Progenitor cell of endocrine pancreas (in vitro differentiated cells): ENCODE measurements at regions not wholly inside any gene's neighbourhood (a gene's known extent, or its start where the extent isn't known, plus 50 kb on each side); places are given as distances from the start of the nearest gene placed in this dataset.

Source experiments
- DNase-seq: peaks from one replicate; pipeline ENCODE4 v3.0.0; 2021; ENCODE audit warnings: low spot score; ENCODE audit not compliant: unreplicated experiment
- H3K27ac Mint-ChIP-seq: 2 replicates; pipeline ENCODE4 v1.8.0; 2021; ENCODE audit warnings: mild to moderate bottlenecking, moderate library complexity, mixed read lengths
- H3K27me3 Mint-ChIP-seq: 2 replicates; pipeline ENCODE4 v1.8.0; 2021; ENCODE audit warnings: mixed read lengths
- H3K36me3 Mint-ChIP-seq: 2 replicates; pipeline ENCODE4 v1.8.0; 2022; ENCODE audit warnings: mixed read lengths; ENCODE audit not compliant: insufficient read depth
- H3K4me1 Mint-ChIP-seq: 2 replicates; pipeline ENCODE4 v1.8.0; 2021; ENCODE audit warnings: low read depth, mixed read lengths
- H3K4me3 Mint-ChIP-seq: 2 replicates; pipeline ENCODE4 v1.8.0; 2021; ENCODE audit warnings: low read depth, mild to moderate bottlenecking, moderate library complexity, mixed read lengths
- H3K9me3 Mint-ChIP-seq: 2 replicates; pipeline ENCODE4 v1.8.0; 2021; ENCODE audit warnings: low read depth, mixed read lengths
- CTCF ChIP-seq: fragments of 200-600 bp; sonication (generic); IDR thresholded peaks from one replicate; pipeline ENCODE4 v1.5.0; 2021; ENCODE audit warnings: antibody characterized with exemption, mild to moderate bottlenecking; ENCODE audit not compliant: unreplicated experiment

GRCh38 chr7:156017431-156017830, 205.2 kb upstream of the SHH start:
- peaks cover 3% of the 10 kb centered on the region for H3K9me3 Mint-ChIP-seq
- H3K4me3 Mint-ChIP-seq: no peak overlapping the region
- no peaks in the 10 kb centered on the region for H3K36me3 Mint-ChIP-seq
- no peak for DNase-seq
- H3K27ac Mint-ChIP-seq: no peak overlapping the region
- TF ChIP-seq CTCF: no peak
- peaks cover 32% of the 10 kb centered on the region for H3K27me3 Mint-ChIP-seq
- H3K4me1 Mint-ChIP-seq: no peaks in the 10 kb centered on the region

- no peak overlapping the region for H3K4me3 Mint-ChIP-seq
- H3K4me1 Mint-ChIP-seq: no peaks in the 10 kb centered on the region
These were observed 203.2 kb upstream of the SHH start for GRCh38 chr7:156015237-156016020.

GRCh38 chr7:156014808-156015207, 202.5 kb upstream of the SHH start:
- no peak for TF ChIP-seq CTCF
- Mint-ChIP-seq H3K4me1 (no peaks in the 10 kb centered on the region), H3K27ac (no peak overlapping the region), H3K9me3 (peaks cover 9% of the 10 kb centered on the region), H3K27me3 (peaks cover 27% of the 10 kb centered on the region), H3K36me3 (no peaks in the 10 kb centered on the region), H3K4me3 (no peak overlapping the region)
- no peak for DNase-seq

More at GRCh38 chr7:156015237-156016020, 203.2 kb upstream of the SHH start:
- Mint-ChIP-seq H3K27me3 (peaks cover 32% of the 10 kb centered on the region), H3K36me3 (no peaks in the 10 kb centered on the region), H3K9me3 (peaks cover 4% of the 10 kb centered on the region), H3K27ac (no peak overlapping the region)
- no peak for TF ChIP-seq CTCF
- DNase-seq: no peak

GRCh38 chr7:156014201-156014600, 201.9 kb upstream of the SHH start:
- no peaks in the 10 kb centered on the region for H3K4me1 Mint-ChIP-seq
- H3K27me3 Mint-ChIP-seq: peaks cover 25% of the 10 kb centered on the region
- no peak for DNase-seq
- peaks cover 12% of the 10 kb centered on the region for H3K9me3 Mint-ChIP-seq
- no peaks in the 10 kb centered on the region for H3K36me3 Mint-ChIP-seq
- no peak for TF ChIP-seq CTCF
- no peak overlapping the region for H3K27ac Mint-ChIP-seq
- H3K4me3 Mint-ChIP-seq: no peak overlapping the region

- Mint-ChIP-seq H3K27ac (no peak overlapping the region), H3K4me3 (no peak overlapping the region), H3K4me1 (no peaks in the 10 kb centered on the region), H3K9me3 (peaks cover 21% of the 10 kb centered on the region), H3K27me3 (peaks cover 18% of the 10 kb centered on the region), H3K36me3 (no peaks in the 10 kb centered on the region)
- no peak for DNase-seq
- no peak for TF ChIP-seq CTCF
These were observed 200.1 kb upstream of the SHH start for GRCh38 chr7:156012412-156012811.
